ENCODE measurements at regions not wholly inside any gene's neighbourhood (a gene's known extent, or its start where the extent isn't known, plus 50 kb on each side); places are given as distances from the start of the nearest gene placed in this dataset.

GRCh38 chr20:24797745-24798655 is 151.1 kb upstream of the CST7 start:
- intact Hi-C loops (cut with DNase I) = no loop called here
- Histone ChIP-seq H3K27ac (no peak overlapping the region), H3K27me3 (ENCODE audit: insufficient read depth in 3 of 3, low read length in 2 of 3) (peaks cover 0 to 3% (median 2%) of the 10 kb centered on the region in 3 donors), H3K9me3 (no peaks in the 10 kb centered on the region), H3K36me3 (ENCODE audit: insufficient read depth in 1 of 2, low read depth in 1 of 2) (no peaks in the 10 kb centered on the region), H3K4me3 (no peak overlapping the region), H3K4me1 (no peaks in the 10 kb centered on the region)
- 85 to 88% (median 88%) methylated on average over 19 of the region's 19 CpGs for WGBS, 3 donors
- no peak for TF ChIP-seq CTCF (IDR thresholded peaks at IDR 0.05)
- DNase-seq = peak in 1 of 2 donors; percentile 8
- no peak for ATAC-seq

GRCh38 chr20:24798930-24799705 is 150.0 kb upstream of the CST7 start:
- DNase-seq = peak in 1 of 2 donors; percentile 15
- intact Hi-C loops (cut with DNase I) = no loop called here
- H3K4me3 ChIP-seq = no peak overlapping the region
- H3K9me3 ChIP-seq = no peaks in the 10 kb centered on the region
- no peak for ATAC-seq
- peaks cover 0 to 3% (median 2%) of the 10 kb centered on the region in 3 donors for H3K27me3 ChIP-seq (ENCODE audit: insufficient read depth in 3 of 3, low read length in 2 of 3)
- H3K36me3 ChIP-seq (ENCODE audit: insufficient read depth in 1 of 2, low read depth in 1 of 2) = no peaks in the 10 kb centered on the region
- no peaks in the 10 kb centered on the region for H3K4me1 ChIP-seq
- WGBS, 3 donors = 78 to 84% (median 82%) methylated on average over 13 of the region's 13 CpGs
- TF ChIP-seq CTCF (IDR thresholded peaks at IDR 0.05) = no peak
- no peak overlapping the region for H3K27ac ChIP-seq

- no peak for TF ChIP-seq CTCF (IDR thresholded peaks at IDR 0.05)
- peak in 1 of 2 donors; percentile 30 for DNase-seq
- Histone ChIP-seq H3K4me1 (no peaks in the 10 kb centered on the region), H3K9me3 (no peaks in the 10 kb centered on the region), H3K4me3 (no peak overlapping the region), H3K27me3 (ENCODE audit: insufficient read depth in 3 of 3, low read length in 2 of 3) (peaks cover 0 to 3% (median 2%) of the 10 kb centered on the region in 3 donors), H3K27ac (no peak overlapping the region), H3K36me3 (ENCODE audit: insufficient read depth in 1 of 2, low read depth in 1 of 2) (no peaks in the 10 kb centered on the region)
- intact Hi-C loops (cut with DNase I) = no loop called here
- ATAC-seq = no peak
- WGBS, 3 donors = 75 to 81% (median 78%) methylated on average over 12 of the region's 12 CpGs
These were observed 149.0 kb upstream of the CST7 start for GRCh38 chr20:24799971-24800580.

- ATAC-seq = no peak
- no peaks in the 10 kb centered on the region for H3K36me3 ChIP-seq (ENCODE audit: insufficient read depth in 1 of 2, low read depth in 1 of 2)
- whole genome bisulfite sequencing, 3 donors = 77 to 81% (median 79%) methylated on average over 11 of the region's 11 CpGs
- DNase-seq = peak in 1 of 2 donors; percentile 22
- no peak overlapping the region for H3K27ac ChIP-seq
- peaks cover 0 to 3% (median 2%) of the 10 kb centered on the region in 3 donors for H3K27me3 ChIP-seq (ENCODE audit: insufficient read depth in 3 of 3, low read length in 2 of 3)
- TF ChIP-seq CTCF (IDR thresholded peaks at IDR 0.05) = no peak
- no peaks in the 10 kb centered on the region for H3K9me3 ChIP-seq
- intact Hi-C loops (cut with DNase I) = no loop called here
- H3K4me1 ChIP-seq = no peaks in the 10 kb centered on the region
- H3K4me3 ChIP-seq = no peak overlapping the region
These were observed 146.7 kb upstream of the CST7 start for GRCh38 chr20:24802286-24802820.
